SU-DHL-6 (cell line): ENCODE measurements at regions not wholly inside any gene's neighbourhood (a gene's known extent, or its start where the extent isn't known, plus 50 kb on each side); places are given as distances from the start of the nearest gene placed in this dataset.

ENCODE experiments used
- H2AFZ ChIP-seq: fragments of 200-600 bp; sonication (generic); 2 replicates; pipeline ENCODE4 v1.6.1; 2014; ENCODE audit warnings: low read depth, mild to moderate bottlenecking, moderate library complexity, mixed read lengths, antibody characterized with exemption, low read length; ENCODE audit not compliant: severe bottlenecking
- H3F3A ChIP-seq: fragments of 200-600 bp; shearing (Covaris generic); 2 replicates; pipeline ENCODE4 v1.6.0; 2016; ENCODE audit warnings: antibody characterized with exemption, mild to moderate bottlenecking; ENCODE audit not compliant: insufficient read depth
- H3K27ac ChIP-seq: fragments of 200-600 bp; sonication (generic); 2 replicates; pipeline ENCODE4 v1.5.1; 2016; ENCODE audit warnings: low read depth, mild to moderate bottlenecking, low read length, moderate library complexity, mixed read lengths
- H3K27me3 ChIP-seq: fragments of 200-600 bp; sonication (generic), shearing (Covaris generic); 2 replicates; pipeline ENCODE4 v1.6.0; 2014; ENCODE audit warnings: mild to moderate bottlenecking, low read length
- H3K36me3 ChIP-seq: fragments of 200-600 bp; sonication (generic); 2 replicates; pipeline ENCODE4 v1.6.1; 2014; ENCODE audit warnings: mild to moderate bottlenecking, low read length, mixed read lengths
- H3K4me2 ChIP-seq: fragments of 300-600, 200-600 bp; shearing (Covaris generic), sonication (generic); 2 replicates; pipeline ENCODE4 v1.6.0; 2014; ENCODE audit warnings: low read length, low read depth, mild to moderate bottlenecking; ENCODE audit not compliant: poor library complexity, severe bottlenecking
- H3K4me3 ChIP-seq: fragments of 200-600 bp; sonication (generic); 2 replicates; pipeline ENCODE4 v1.5.1; 2014; ENCODE audit warnings: antibody characterized with exemption, low read length, mild to moderate bottlenecking, mixed read lengths; ENCODE audit not compliant: insufficient read depth, poor library complexity, severe bottlenecking
- H3K79me2 ChIP-seq: fragments of 200-600 bp; sonication (generic); 2 replicates; pipeline ENCODE4 v1.6.1; 2014; ENCODE audit warnings: mild to moderate bottlenecking, low read length, moderate library complexity; ENCODE audit not compliant: insufficient read depth
- H3K9ac ChIP-seq: fragments of 200-600 bp; sonication (generic); 2 replicates; pipeline ENCODE4 v1.7.0; 2014; ENCODE audit warnings: mild to moderate bottlenecking, low read length
- H3K9me2 ChIP-seq: fragments of 200-600 bp; sonication (generic); replicated peaks from 2 replicates; pipeline ENCODE4 v1.6.1; 2014; ENCODE audit warnings: low read length; ENCODE audit not compliant: insufficient read depth
- H3K9me3 ChIP-seq: fragments of 200-600 bp; sonication (generic); 2 replicates; pipeline ENCODE4 v1.6.1; 2014; ENCODE audit warnings: low read length, mixed read lengths; ENCODE audit not compliant: insufficient read depth
- H4K20me1 ChIP-seq: fragments of 200-600 bp; sonication (generic); 2 replicates; pipeline ENCODE4 v1.6.1; 2014; ENCODE audit warnings: low read depth, mild to moderate bottlenecking, antibody characterized with exemption, low read length, moderate library complexity, mixed read lengths
- CTCF ChIP-seq: fragments of 200-600 bp; sonication (generic); IDR thresholded peaks from one replicate; pipeline ENCODE4 v1.5.1; 2017; ENCODE audit warnings: antibody characterized with exemption, mild to moderate bottlenecking, low read length, moderate library complexity; ENCODE audit not compliant: insufficient read depth, poor library complexity, severe bottlenecking
- EZH2phosphoT487 ChIP-seq: fragments of 200-600 bp; sonication (generic), shearing (Covaris generic); conservative IDR thresholded peaks from 2 replicates; pipeline ENCODE4 v1.6.1; 2018; ENCODE audit warnings: mild to moderate bottlenecking, antibody characterized with exemption, low read length, moderate library complexity, mixed read lengths

GRCh38 chr1:103945774-103946173 lies 196.1 kb downstream of the AMY1C start:
- Histone ChIP-seq H3K4me2 (no peak overlapping the region), H3K27me3 (no peaks in the 10 kb centered on the region), H3K4me3 (no peak overlapping the region), H3F3A (no peaks in the 10 kb centered on the region), H2AFZ (no peak overlapping the region), H3K27ac (no peak overlapping the region), H4K20me1 (no peaks in the 10 kb centered on the region), H3K9me2 (no peaks in the 10 kb centered on the region), H3K9me3 (no peaks in the 10 kb centered on the region), H3K36me3 (no peaks in the 10 kb centered on the region), H3K9ac (no peak overlapping the region), H3K79me2 (no peaks in the 10 kb centered on the region)
- TF ChIP-seq CTCF = no peak
- no peak for TF ChIP-seq EZH2phosphoT487

DNA sequence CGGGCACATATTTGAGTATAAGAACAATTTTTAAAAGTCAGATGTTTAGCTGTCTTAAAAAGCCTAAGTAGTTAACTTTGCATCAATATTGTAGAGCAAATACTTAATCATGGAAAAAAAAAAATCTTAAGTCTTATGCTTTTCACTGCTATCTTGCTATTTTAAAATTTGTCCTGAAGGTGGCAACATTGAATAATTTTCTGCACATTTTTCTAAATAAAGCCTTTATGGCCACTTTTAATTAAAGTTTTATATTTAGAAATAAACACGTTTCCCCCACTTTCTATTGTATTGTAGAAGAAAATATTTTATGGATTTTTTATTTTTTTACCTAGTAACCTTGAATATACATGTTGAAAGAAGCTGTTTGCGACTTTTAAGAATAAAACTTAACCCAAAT lies 198.8 kb downstream of the AMY1C start:
- H3K4me2 ChIP-seq = no peak overlapping the region
- H3K9ac ChIP-seq = no peak overlapping the region
- H3K36me3 ChIP-seq = no peaks in the 10 kb centered on the region
- no peaks in the 10 kb centered on the region for H3K9me2 ChIP-seq
- H3F3A ChIP-seq = no peaks in the 10 kb centered on the region
- no peaks in the 10 kb centered on the region for H4K20me1 ChIP-seq
- no peaks in the 10 kb centered on the region for H3K27me3 ChIP-seq
- no peak overlapping the region for H3K4me3 ChIP-seq
- TF ChIP-seq EZH2phosphoT487 (no peak), CTCF (no peak)
- H2AFZ ChIP-seq = no peak overlapping the region
- H3K27ac ChIP-seq = no peak overlapping the region
- H3K9me3 ChIP-seq = no peaks in the 10 kb centered on the region
- H3K79me2 ChIP-seq = no peaks in the 10 kb centered on the region

GRCh38 chr1:103949779-103950178 lies 200.1 kb downstream of the AMY1C start:
- Histone ChIP-seq H3K27me3 (no peaks in the 10 kb centered on the region), H2AFZ (no peak overlapping the region), H3K9me3 (no peaks in the 10 kb centered on the region), H3K36me3 (no peaks in the 10 kb centered on the region), H3F3A (no peaks in the 10 kb centered on the region), H3K27ac (no peak overlapping the region), H4K20me1 (no peaks in the 10 kb centered on the region), H3K79me2 (no peaks in the 10 kb centered on the region), H3K4me3 (no peak overlapping the region), H3K9me2 (no peaks in the 10 kb centered on the region), H3K4me2 (no peak overlapping the region), H3K9ac (no peak overlapping the region)
- TF ChIP-seq CTCF = no peak
- no peak for TF ChIP-seq EZH2phosphoT487

DNA sequence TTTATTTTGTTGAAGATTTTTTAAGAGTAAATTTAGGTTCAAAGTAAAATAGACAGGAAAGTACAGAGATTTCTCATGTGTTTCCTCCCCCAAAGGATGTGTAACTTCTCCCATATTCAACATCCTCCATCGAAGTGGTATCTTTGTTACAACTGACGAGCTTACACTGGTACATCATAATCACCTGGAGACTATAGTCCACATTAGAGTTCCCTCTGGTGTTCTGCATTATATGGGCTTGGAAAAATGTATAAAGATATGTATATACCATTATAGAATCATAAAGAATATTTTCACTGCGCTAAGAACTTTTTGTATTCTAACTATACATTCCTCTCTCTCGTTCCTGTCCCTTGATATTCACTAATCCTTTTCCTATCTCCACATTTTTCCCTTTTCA lies 203.7 kb downstream of the AMY1C start:
- H3K79me2 ChIP-seq = no peaks in the 10 kb centered on the region
- no peak overlapping the region for H3K9ac ChIP-seq
- H3K27ac ChIP-seq = no peak overlapping the region
- H3K4me2 ChIP-seq = no peak overlapping the region
- no peaks in the 10 kb centered on the region for H3K27me3 ChIP-seq
- H3K9me3 ChIP-seq = no peaks in the 10 kb centered on the region
- H4K20me1 ChIP-seq = no peaks in the 10 kb centered on the region
- no peak for TF ChIP-seq CTCF
- TF ChIP-seq EZH2phosphoT487 = no peak
- H3K4me3 ChIP-seq = no peak overlapping the region
- no peaks in the 10 kb centered on the region for H3K9me2 ChIP-seq
- no peaks in the 10 kb centered on the region; the same call in 1 of the 2 replicates for H3K36me3 ChIP-seq
- no peaks in the 10 kb centered on the region for H3F3A ChIP-seq
- no peak overlapping the region for H2AFZ ChIP-seq
